ENCODE measurements at regions not wholly inside any gene's neighbourhood (a gene's known extent, or its start where the extent isn't known, plus 50 kb on each side); places are given as distances from the start of the nearest gene placed in this dataset.
"Not testable (repeated sequence)": the region's sequence is repeated elsewhere in the genome, so short reads cannot be mapped to it uniquely, and the experiment has no call there.

DNA sequence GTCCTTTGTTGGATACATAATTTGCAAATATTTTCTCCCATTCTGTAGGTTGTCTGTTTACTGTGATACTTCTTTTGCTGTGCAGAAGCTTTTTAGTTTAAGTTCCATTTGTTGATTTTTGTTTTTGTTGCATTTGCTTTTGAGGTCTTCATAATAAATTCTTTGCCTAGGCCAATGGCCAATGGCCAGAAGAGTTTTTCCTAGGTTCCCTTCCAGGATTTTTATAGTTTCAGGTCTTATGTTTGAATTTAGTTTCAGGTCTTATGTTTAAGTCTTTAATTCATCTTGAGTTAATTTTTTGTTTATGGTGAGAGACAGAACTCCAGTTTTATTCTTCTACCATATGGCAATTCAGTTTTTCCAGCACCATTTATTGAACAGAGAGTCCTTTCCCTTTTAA, 90.1 kb upstream of the GOT2 start:
- H3K4me3 Mint-ChIP-seq = no peak overlapping the region
- H3K27me3 Mint-ChIP-seq = no peaks in the 10 kb centered on the region
- no peaks in the 10 kb centered on the region for H3K4me1 Mint-ChIP-seq
- DNase-seq (ENCODE audit: low spot score in 2 of 2) = no peak
- no peaks in the 10 kb centered on the region for H3K36me3 Mint-ChIP-seq
- peaks cover 3% of the 10 kb centered on the region for H3K9me3 Mint-ChIP-seq
- no peak for ATAC-seq (ENCODE audit: low read depth)
- H3K27ac Mint-ChIP-seq = no peak overlapping the region

DNA sequence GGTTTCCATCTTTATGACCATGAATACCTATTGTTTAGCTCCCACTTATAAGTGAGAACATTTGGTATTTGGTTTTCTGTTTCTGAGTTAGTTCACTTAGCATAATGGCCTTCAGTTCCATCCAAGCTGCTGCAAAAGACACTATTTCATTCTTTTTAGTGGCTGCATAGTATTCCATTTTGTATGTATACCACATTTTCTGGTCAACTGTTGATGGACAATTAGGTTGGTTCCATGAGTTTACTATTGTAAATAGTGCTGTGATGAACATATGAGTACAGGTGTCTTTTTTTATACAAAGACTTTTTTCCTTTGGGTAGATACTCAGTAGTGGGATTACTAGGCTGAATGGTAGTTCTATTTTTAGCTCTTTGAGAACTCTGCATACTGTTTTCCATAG, 87.8 kb upstream of the GOT2 start:
- ATAC-seq (ENCODE audit: low read depth) = no peak
- H3K4me3 Mint-ChIP-seq = no peak overlapping the region
- H3K9me3 Mint-ChIP-seq = peaks cover 3% of the 10 kb centered on the region

DNA sequence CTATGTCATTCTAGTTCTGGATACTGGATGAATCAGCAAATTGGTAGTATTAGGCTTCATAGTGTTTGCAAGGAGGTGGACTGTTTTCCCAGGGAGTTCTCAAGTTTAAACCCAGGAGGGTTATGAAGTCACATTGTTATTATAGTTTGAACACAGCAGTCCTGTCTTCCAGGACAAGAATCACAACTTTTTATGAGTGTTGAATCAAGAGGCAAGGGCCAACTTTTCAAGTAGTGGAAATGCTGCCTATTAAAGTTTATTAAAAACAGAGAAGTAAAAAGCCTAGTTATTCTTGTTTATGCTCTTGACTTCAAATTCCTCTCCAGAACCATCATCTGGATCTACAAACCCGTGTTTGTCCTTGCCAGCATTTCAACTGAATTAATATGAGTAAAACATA, 86.3 kb upstream of the GOT2 start:
- Mint-ChIP-seq H3K27ac (no peak overlapping the region), H3K4me1 (no peaks in the 10 kb centered on the region), H3K36me3 (no peaks in the 10 kb centered on the region), H3K27me3 (peaks cover 2% of the 10 kb centered on the region), H3K4me3 (no peak overlapping the region), H3K9me3 (peaks cover 3% of the 10 kb centered on the region)
- DNase-seq (ENCODE audit: low spot score in 2 of 2) = no peak
- no peak for ATAC-seq (ENCODE audit: low read depth)

More for the DNA sequence above, 87.8 kb upstream of the GOT2 start:
- Mint-ChIP-seq H3K27ac (no peak overlapping the region), H3K27me3 (no peaks in the 10 kb centered on the region), H3K4me1 (no peaks in the 10 kb centered on the region), H3K36me3 (no peaks in the 10 kb centered on the region)
- DNase-seq (ENCODE audit: low spot score in 2 of 2) = no peak

DNA sequence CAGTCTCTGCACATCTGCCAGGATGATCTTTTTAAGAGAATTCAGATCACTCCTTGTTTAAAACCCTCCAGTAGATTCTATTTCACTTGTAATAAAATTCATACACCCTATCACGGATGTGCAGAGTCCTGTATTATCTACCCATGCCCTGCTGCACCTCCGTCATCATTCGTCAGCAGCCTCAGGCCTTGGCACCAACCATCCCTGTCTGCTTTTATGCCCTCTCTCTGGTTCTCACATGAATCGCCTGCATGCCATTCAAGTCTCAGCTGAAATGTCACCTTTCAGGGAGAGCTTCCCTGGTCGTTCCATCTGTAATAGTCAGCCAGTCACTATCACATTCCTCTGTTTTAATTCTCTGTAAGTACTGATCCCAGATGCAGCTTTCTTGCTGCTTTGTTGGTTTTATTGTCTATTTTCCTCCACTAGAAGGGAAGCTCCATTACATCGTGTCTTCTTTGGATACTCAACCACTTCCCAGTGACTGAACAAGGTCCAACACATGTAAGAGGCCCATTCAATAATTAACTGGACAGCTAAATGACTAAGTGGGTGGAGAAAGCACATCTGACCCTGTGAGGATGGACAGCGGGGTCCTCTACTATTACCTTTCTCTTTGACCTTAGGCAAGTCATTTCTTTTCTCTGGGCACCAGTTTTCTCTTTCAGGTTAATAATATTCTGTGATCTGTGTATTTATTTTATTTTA, 81.2 kb upstream of the GOT2 start:
- H3K27ac Mint-ChIP-seq = no peak overlapping the region
- no peak for DNase-seq (ENCODE audit: low spot score in 2 of 2)
- ATAC-seq (ENCODE audit: low read depth) = no peak
- peaks cover 6% of the 10 kb centered on the region for H3K27me3 Mint-ChIP-seq
- H3K9me3 Mint-ChIP-seq = no peaks in the 10 kb centered on the region
- H3K4me3 Mint-ChIP-seq = no peak overlapping the region
- no peaks in the 10 kb centered on the region for H3K36me3 Mint-ChIP-seq
- peaks cover 3% of the 10 kb centered on the region for H3K4me1 Mint-ChIP-seq

DNA sequence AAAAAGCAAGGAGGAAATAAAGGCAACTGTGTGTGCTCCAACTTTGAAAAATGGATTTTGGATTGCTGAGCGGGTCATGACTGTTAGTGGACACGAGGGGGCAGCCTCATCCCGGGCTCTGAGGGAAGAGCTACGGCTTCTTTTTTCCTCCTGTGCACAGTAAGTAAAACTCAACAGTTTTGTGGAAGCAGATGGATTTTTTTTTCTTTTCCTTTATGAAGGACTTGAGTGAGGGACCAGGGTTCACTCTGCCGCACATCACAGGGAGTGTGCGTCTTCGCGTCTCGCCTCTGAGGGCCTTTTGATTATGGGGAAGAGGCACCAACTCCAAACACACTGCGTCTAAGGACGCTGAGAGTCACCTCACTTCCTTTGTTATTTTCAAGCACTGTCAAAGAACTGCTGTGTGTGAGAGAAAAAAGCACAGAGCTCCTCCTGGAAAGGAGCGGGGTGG, 80.3 kb upstream of the GOT2 start:
- no peak for ATAC-seq (ENCODE audit: low read depth)
- no peaks in the 10 kb centered on the region for H3K36me3 Mint-ChIP-seq
- H3K27ac Mint-ChIP-seq = no peak overlapping the region
- peak overlapping the region; percentile 30 for H3K4me3 Mint-ChIP-seq
- peak in 1 of 2 donors; percentile 1 for DNase-seq (ENCODE audit: low spot score in 2 of 2)
- peaks cover 3% of the 10 kb centered on the region for H3K4me1 Mint-ChIP-seq
- H3K9me3 Mint-ChIP-seq = no peaks in the 10 kb centered on the region
- peaks cover 7% of the 10 kb centered on the region for H3K27me3 Mint-ChIP-seq

DNA sequence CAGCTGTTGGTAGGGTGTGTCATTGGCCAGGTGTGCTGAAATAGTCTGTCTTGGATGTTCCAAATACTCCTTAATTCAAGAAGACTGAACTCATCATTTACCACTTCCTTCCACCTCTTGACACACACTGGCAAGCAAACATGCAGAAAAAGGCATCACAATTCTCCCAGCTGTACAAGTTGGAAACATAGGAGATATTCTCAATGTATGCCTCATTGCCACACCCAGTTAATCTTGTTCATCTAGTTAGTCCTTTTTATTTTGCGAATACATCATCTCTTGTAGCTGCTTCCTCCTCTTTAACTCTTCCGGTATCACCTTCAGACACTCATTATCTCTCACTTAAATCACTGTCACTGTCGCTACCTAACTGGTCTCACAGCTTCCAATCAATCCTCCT, 75.1 kb upstream of the GOT2 start:
- Mint-ChIP-seq H3K4me1 (no peaks in the 10 kb centered on the region), H3K4me3 (no peak overlapping the region), H3K27ac (no peak overlapping the region), H3K9me3 (peaks cover 3% of the 10 kb centered on the region), H3K36me3 (no peaks in the 10 kb centered on the region), H3K27me3 (peaks cover 9% of the 10 kb centered on the region)
- DNase-seq (ENCODE audit: low spot score in 2 of 2) (no peak), ATAC-seq (ENCODE audit: low read depth) (no peak)

DNA sequence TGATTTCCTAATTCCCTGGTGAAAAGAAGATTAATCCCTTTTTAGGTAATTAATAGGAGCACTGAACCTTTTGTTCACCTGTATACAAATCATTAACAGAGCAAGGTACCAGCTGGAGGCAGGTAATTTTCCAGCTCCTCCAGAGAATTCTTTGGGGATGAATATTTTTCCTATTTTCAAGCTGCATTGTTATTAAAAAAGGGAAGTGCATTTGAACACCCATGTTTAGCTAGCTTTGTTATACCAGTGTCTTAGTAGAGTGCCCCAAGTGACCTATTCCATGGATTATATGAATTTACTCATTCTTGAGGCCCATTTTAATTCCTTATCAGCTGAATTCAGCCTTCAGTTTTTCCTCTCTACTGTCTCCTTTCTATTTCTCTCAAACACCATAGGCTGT, 73.2 kb upstream of the GOT2 start:
- Mint-ChIP-seq H3K9me3 (peaks cover 7% of the 10 kb centered on the region), H3K4me3 (no peak overlapping the region), H3K27ac (no peak overlapping the region), H3K4me1 (no peaks in the 10 kb centered on the region), H3K27me3 (peaks cover 7% of the 10 kb centered on the region), H3K36me3 (peaks cover 1% of the 10 kb centered on the region)
- ATAC-seq (ENCODE audit: low read depth) = no peak
- DNase-seq (ENCODE audit: low spot score in 2 of 2) = no peak

DNA sequence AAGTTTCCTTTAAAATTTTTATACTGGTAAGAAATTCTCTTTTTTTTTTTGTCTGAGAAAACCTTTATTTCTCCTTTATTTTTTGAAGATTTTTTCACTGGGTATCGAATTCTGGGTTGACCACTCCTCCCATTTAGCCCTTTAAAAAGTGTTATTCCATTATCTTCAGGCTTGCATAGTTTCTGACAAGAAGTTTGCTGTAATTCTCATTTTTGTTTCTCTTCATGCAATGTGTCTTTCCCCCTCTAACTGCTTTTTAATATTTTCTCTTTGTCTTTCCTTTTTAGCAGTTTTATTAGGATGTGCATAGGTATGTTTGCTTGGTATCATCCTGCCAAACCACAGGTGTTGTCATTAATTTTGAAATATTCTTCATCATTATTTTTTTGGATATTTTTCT, 67.7 kb upstream of the GOT2 start:
- H3K27me3 Mint-ChIP-seq = peaks cover 2% of the 10 kb centered on the region
- no peaks in the 10 kb centered on the region for H3K4me1 Mint-ChIP-seq
- H3K9me3 Mint-ChIP-seq = peaks cover 15% of the 10 kb centered on the region
- no peak overlapping the region for H3K27ac Mint-ChIP-seq
- DNase-seq (ENCODE audit: low spot score in 2 of 2) (no peak), ATAC-seq (ENCODE audit: low read depth) (no peak)
- H3K36me3 Mint-ChIP-seq = peaks cover 4% of the 10 kb centered on the region
- H3K4me3 Mint-ChIP-seq = no peak overlapping the region

DNA sequence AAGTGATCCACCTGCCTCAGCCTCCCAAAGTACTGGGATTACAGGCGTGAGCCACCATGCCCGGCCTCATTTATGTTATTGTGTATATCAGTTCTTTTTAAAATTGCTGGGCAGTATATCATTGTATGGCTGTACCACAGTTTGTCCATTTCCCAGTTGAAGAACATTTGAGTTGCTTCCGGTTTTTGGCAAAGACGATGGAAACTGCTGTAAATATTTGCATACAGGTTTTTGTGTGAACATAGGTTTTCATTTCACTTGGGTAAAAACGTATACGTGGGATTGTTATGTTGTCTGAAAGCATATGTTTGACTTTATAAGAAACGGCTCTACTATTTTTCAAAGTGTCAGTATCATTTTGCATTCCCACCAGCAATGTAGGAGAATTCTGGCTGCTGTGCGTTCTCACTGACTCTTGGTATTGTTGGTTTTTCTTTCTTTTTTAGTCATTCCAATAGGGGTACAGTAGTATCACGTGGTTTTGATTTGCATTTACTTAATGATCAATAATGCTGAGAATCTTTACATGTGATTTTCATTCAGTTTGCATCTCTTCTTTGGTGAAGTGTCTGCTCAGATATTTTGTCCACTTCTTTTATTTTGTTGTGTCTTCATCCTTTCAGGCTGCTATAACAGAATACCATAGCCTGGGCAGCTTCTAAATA, 63.2 kb upstream of the GOT2 start:
- Mint-ChIP-seq H3K4me1 (no peaks in the 10 kb centered on the region), H3K27ac (no peak overlapping the region), H3K9me3 (peaks cover 8% of the 10 kb centered on the region), H3K36me3 (peaks cover 3% of the 10 kb centered on the region), H3K27me3 (peaks cover 7% of the 10 kb centered on the region), H3K4me3 (no peak overlapping the region)
- DNase-seq (ENCODE audit: low spot score in 2 of 2) (no peak), ATAC-seq (ENCODE audit: low read depth) (no peak)

DNA sequence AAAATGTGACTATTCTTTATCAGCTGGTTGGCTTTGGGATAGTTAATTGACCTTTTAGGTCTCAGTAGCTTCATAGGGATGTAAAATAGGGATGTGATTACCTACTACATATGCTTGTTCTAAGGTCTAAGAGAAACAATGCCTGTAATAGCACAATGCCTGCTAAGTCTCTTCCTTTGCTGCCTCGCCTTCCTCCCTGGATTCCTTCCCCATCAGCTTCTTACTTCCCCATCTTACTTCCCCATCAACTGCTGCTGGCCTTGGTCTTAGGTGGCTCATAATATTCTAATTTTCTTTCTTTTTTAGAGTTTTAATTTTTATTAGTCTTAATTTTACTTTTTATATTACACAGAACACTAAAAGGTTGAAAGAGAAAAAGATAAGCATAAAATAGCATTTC, 59.2 kb upstream of the GOT2 start:
- DNase-seq (ENCODE audit: low spot score in 2 of 2) (no peak), ATAC-seq (ENCODE audit: low read depth) (no peak)
- Mint-ChIP-seq H3K27ac (no peak overlapping the region), H3K4me3 (no peak overlapping the region), H3K36me3 (no peaks in the 10 kb centered on the region), H3K9me3 (no peaks in the 10 kb centered on the region), H3K4me1 (no peaks in the 10 kb centered on the region), H3K27me3 (peaks cover 13% of the 10 kb centered on the region)

DNA sequence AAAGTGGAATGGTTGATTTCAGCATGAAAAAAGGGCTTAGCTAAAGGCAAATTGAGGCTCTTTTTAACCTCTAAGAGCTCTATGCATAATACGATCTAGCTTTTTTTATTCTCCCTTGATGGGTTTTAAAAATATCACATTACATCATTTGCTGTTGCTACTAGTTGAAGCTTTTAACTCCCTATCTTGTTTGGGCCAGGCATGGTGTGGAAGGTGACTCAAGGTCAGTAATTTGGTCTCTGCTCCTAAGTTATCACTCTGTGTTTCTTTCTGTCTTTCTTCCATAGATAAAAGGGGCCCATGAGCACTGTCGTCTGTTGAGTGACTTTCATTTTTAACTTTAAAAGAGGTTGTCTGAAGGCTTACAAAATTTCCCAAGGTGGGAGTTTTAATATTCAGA, 58.1 kb upstream of the GOT2 start:
- no peaks in the 10 kb centered on the region for H3K9me3 Mint-ChIP-seq
- H3K4me3 Mint-ChIP-seq = no peak overlapping the region
- H3K27me3 Mint-ChIP-seq = peaks cover 13% of the 10 kb centered on the region
- DNase-seq (ENCODE audit: low spot score in 2 of 2) (no peak), ATAC-seq (ENCODE audit: low read depth) (no peak)
- no peak overlapping the region for H3K27ac Mint-ChIP-seq
- H3K36me3 Mint-ChIP-seq = no peaks in the 10 kb centered on the region
- H3K4me1 Mint-ChIP-seq = no peaks in the 10 kb centered on the region

DNA sequence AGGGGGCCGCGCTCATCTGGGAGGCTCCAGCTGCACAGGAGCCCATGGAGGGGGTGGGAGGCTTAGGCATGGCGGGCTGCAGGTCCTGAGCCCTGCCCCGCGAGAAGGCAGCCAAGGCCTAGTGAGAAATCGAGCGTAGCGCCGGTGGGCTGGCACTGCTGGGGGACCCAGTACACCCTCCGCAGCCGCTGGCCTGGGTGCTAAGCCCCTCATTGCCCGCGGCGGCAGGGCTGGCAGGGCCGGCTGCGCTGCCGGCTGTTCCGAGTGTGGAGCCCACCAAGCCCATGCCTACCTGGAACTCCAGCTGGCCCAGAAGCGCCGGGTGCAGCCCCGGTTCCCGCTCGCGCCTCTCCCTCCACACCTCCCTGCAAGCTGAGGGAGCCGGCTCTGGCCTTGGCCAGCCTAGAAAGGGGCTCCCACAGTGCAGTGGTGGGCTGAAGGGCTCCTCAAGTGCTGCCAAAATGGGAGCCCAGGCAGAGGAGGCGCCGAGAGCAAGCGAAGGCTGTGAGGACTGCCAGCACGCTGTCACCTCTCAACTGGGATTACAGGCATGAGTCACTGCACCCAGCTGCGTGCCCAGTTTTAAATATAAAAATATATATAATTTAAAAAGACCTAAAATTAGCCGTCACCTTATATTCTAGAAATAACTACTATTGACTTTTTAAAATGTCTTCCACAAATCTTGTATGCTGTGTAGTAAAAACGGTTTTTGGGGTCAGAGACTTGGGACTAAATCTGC, 56.9 kb upstream of the GOT2 start:
- H3K9me3 Mint-ChIP-seq; H3K4me3 Mint-ChIP-seq; H3K36me3 Mint-ChIP-seq; ATAC-seq (ENCODE audit: low read depth); H3K4me1 Mint-ChIP-seq; H3K27ac Mint-ChIP-seq; DNase-seq (ENCODE audit: low spot score in 2 of 2): not testable (repeated sequence)
- peaks cover 15% of the 10 kb centered on the region for H3K27me3 Mint-ChIP-seq

DNA sequence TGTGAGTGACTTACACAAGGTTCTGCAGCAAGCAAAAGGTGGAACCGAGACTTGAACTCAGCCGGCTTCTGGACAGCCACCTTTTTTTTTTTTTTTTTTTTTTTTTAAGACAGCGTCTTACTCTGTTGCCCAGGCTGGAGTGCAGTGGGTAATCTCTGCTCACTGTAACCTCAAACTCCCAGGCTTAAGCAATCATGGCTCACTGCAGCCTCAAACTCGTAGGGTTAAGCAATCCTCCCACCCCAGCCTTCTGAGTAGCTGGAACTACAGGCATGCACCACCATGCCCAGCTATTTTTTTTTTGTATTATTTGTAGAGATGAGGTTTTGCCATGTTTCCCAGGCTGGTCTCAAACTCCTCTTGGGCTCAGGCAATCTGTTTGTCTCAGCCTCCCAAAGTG, 55.2 kb upstream of the GOT2 start:
- DNase-seq (ENCODE audit: low spot score in 2 of 2) (no peak), ATAC-seq (ENCODE audit: low read depth) (no peak)
- no peak overlapping the region for H3K27ac Mint-ChIP-seq
- H3K4me1 Mint-ChIP-seq = no peaks in the 10 kb centered on the region
- no peak overlapping the region for H3K4me3 Mint-ChIP-seq
- H3K9me3 Mint-ChIP-seq = no peaks in the 10 kb centered on the region
- H3K36me3 Mint-ChIP-seq = no peaks in the 10 kb centered on the region
- H3K27me3 Mint-ChIP-seq = peaks cover 13% of the 10 kb centered on the region

Data from memory B cell (primary cell).